ENCODE measurements at regions not wholly inside any gene's neighbourhood (a gene's known extent, or its start where the extent isn't known, plus 50 kb on each side); places are given as distances from the start of the nearest gene placed in this dataset.

- DNase-seq (ENCODE audit: low read depth in 1 of 2, low spot score in 1 of 2) (no peak), ATAC-seq (no peak), FAIRE-seq (no peak)
- Histone ChIP-seq H3K4me2 (no peak overlapping the region), H3K9me3 (peaks cover 6% of the 10 kb centered on the region; the same call in 1 of the 3 replicates), H3K4me1 (no peaks in the 10 kb centered on the region), H3K27ac (no peak overlapping the region), H3K4me3 (no peak overlapping the region)
- POLR2A ChIA-PET = no interaction called here
- WGBS (ENCODE audit: missing lambda C conversion rate) = 7% methylated on average over 3 of the region's 3 CpGs
- TF ChIP-seq FOSB (CRISPR knock-in tag; IDR thresholded peaks at IDR 0.05) = no peak
- TF ChIP-seq EHF (CRISPR knock-in tag; IDR thresholded peaks at IDR 0.05) = no peak
- no peak for TF ChIP-seq MYC (IDR thresholded peaks at IDR 0.05; ENCODE audit: borderline replicate concordance, low read length)
- no peak for TF ChIP-seq POLR2AphosphoS2 (conservative IDR thresholded peaks at IDR 0.05; ENCODE audit: low read length)
- TF ChIP-seq, protein P1, sequence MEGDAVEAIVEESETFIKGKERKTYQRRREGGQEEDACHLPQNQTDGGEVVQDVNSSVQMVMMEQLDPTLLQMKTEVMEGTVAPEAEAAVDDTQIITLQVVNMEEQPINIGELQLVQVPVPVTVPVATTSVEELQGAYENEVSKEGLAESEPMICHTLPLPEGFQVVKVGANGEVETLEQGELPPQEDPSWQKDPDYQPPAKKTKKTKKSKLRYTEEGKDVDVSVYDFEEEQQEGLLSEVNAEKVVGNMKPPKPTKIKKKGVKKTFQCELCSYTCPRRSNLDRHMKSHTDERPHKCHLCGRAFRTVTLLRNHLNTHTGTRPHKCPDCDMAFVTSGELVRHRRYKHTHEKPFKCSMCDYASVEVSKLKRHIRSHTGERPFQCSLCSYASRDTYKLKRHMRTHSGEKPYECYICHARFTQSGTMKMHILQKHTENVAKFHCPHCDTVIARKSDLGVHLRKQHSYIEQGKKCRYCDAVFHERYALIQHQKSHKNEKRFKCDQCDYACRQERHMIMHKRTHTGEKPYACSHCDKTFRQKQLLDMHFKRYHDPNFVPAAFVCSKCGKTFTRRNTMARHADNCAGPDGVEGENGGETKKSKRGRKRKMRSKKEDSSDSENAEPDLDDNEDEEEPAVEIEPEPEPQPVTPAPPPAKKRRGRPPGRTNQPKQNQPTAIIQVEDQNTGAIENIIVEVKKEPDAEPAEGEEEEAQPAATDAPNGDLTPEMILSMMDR (IDR thresholded peaks at IDR 0.05) = no peak
- CTCF ChIA-PET = no interaction called here
These were observed 716.5 kb upstream of the GRM3 start for GRCh38 chr7:85927226-85927625.

DNA sequence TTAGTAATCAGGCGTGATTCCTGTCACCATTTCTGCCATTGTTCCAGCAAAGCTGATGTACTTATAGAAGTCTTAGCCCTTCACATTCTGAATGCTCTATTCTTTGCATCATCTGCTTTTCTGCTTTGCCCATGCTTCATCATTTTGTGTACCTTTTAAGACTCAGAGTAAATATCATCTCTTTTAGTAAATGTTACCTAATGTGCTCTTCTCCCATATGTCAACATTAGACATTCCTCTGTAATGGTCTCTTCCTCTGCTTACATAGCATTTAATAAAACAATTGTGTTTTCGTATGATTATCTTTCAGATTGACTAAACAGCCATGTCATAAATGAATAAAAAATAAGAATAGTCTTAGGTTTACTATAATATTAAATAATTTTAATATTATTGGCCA is 719.6 kb upstream of the GRM3 start:
- no peak overlapping the region for H3K27ac ChIP-seq
- no peak for DNase-seq (ENCODE audit: low read depth in 1 of 2, low spot score in 1 of 2)
- POLR2A ChIA-PET = no interaction called here
- FAIRE-seq = no peak
- WGBS (ENCODE audit: missing lambda C conversion rate) = 12% methylated on average over 2 of the region's 2 CpGs
- CTCF ChIA-PET = interaction anchor here (0.7 to 1.0 kb wide), 2 partner anchors 13 to 19 kb away, joined by 3 to 4 read pairs; no protein-coding TSS in a partner anchor
- TF ChIP-seq, protein P2, sequence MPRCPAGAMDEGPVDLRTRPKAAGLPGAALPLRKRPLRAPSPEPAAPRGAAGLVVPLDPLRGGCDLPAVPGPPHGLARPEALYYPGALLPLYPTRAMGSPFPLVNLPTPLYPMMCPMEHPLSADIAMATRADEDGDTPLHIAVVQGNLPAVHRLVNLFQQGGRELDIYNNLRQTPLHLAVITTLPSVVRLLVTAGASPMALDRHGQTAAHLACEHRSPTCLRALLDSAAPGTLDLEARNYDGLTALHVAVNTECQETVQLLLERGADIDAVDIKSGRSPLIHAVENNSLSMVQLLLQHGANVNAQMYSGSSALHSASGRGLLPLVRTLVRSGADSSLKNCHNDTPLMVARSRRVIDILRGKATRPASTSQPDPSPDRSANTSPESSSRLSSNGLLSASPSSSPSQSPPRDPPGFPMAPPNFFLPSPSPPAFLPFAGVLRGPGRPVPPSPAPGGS (IDR thresholded peaks at IDR 0.05) = no peak
- no peak for TF ChIP-seq PHF8 (IDR thresholded peaks at IDR 0.05; ENCODE audit: borderline replicate concordance, low read depth)
- no peak for TF ChIP-seq CHD2 (IDR thresholded peaks at IDR 0.05; ENCODE audit: low read length, partially characterized antibody)
- no peak for TF ChIP-seq ESRRA (IDR thresholded peaks at IDR 0.05; ENCODE audit: borderline replicate concordance, low read length)
- TF ChIP-seq MYC (IDR thresholded peaks at IDR 0.05; ENCODE audit: borderline replicate concordance, low read length) = no peak
- no peak for TF ChIP-seq CBX8 (IDR thresholded peaks at IDR 0.05)
- TF ChIP-seq TFCP2L1 (CRISPR knock-in tag; IDR thresholded peaks at IDR 0.05) = no peak
- TF ChIP-seq HEYL (CRISPR knock-in tag; IDR thresholded peaks at IDR 0.05) = no peak
- no peak for TF ChIP-seq CHD4 (IDR thresholded peaks at IDR 0.05; ENCODE audit: borderline replicate concordance)
- no peak for TF ChIP-seq NFE2L2 (conservative IDR thresholded peaks at IDR 0.05; ENCODE audit: low read length)
- TF ChIP-seq POLR2AphosphoS2 (conservative IDR thresholded peaks at IDR 0.05; ENCODE audit: low read length) = no peak
- TF ChIP-seq HDAC2 (IDR thresholded peaks at IDR 0.05) = no peak
- TF ChIP-seq, protein P1 (IDR thresholded peaks at IDR 0.05) = no peak
- TF ChIP-seq FOXS1 (CRISPR knock-in tag; IDR thresholded peaks at IDR 0.05) = no peak
- TF ChIP-seq ELK1 (IDR thresholded peaks at IDR 0.05; ENCODE audit: low read depth, low read length) = no peak
- no peak overlapping the region for H3K4me3 ChIP-seq
- ATAC-seq = no peak
- H3K4me1 ChIP-seq = no peaks in the 10 kb centered on the region
- no peaks in the 10 kb centered on the region for H3K9me3 ChIP-seq
- no peak overlapping the region for H3K4me2 ChIP-seq

DNA sequence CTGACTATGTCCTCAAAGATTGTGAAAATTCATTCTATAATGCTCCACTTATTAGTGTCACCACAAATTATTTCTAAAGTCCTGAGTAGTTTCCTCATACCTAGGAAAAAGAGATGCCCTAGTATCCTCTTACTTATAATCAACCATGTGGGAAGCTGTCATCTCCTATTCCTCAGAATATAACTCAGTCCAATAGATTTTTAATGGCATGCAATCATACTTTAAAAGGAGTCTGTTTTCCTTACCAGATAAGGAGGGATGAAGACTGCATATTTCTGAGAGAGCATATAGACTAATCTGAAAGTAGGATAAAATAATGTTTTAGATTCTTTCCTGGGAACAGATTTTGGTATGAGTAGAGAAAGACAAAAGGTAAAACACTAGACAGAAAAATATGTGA is 727.7 kb upstream of the GRM3 start:
- no peak overlapping the region for H3K4me3 ChIP-seq
- DNase-seq (ENCODE audit: low read depth in 1 of 2, low spot score in 1 of 2) = no peak
- H3K27ac ChIP-seq = no peak overlapping the region
- FAIRE-seq = no peak
- no peaks in the 10 kb centered on the region for H3K4me1 ChIP-seq
- no peak overlapping the region for H3K4me2 ChIP-seq
- POLR2A ChIA-PET = no interaction called here
- no peak for TF ChIP-seq FOSL2 (IDR thresholded peaks at IDR 0.05)
- no peak for TF ChIP-seq FOSL2 (CRISPR knock-in tag; IDR thresholded peaks at IDR 0.05)
- CTCF ChIA-PET = no interaction called here
- H3K9me3 ChIP-seq = no peaks in the 10 kb centered on the region; the same call in 2 of the 3 replicates
- no peak for ATAC-seq

All from A549 (cell line).